GM19438 (cell line): ENCODE measurements at regions not wholly inside any gene's neighbourhood (a gene's known extent, or its start where the extent isn't known, plus 50 kb on each side); places are given as distances from the start of the nearest gene placed in this dataset.
"Not testable (repeated sequence)": the region's sequence is repeated elsewhere in the genome, so short reads cannot be mapped to it uniquely, and the experiment has no call there.

Experiments
- ATAC-seq: cut with Tn5 transposase; IDR thresholded peaks from one replicate; pipeline ENCODE4 v1.9.1; 2021; ENCODE audit warnings: low read depth; ENCODE audit not compliant: unreplicated experiment

DNA sequence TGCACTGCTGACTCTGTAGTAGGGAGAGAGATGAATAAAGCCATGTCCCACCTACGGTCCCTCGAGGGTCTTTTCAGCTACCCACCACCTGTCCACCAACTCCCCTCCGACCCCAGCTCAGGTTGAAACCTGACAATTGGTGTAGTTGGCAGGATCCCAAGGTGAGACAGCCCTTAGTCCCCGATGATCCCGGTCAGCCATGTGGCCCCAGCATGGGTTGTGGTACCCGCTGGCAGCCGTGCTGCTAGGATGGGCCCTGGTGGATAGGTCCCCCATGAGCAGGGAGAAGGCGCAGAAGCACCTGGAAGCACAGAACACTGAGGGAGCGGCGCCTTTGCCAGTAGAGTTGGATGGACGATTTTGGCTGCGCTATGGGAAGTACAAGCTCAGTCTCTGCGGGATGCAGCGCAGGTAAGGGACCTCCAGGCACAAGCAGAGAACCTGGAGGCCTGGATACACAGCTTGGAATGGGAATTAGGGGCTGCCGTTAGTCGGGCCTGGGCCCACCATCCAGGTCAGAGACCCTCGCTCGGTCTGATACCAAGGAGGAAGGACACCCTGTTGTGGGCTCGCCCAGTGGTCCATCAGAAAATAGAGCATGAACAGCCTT, 694.6 kb upstream of the AGA start:
- ATAC-seq: no peak

DNA sequence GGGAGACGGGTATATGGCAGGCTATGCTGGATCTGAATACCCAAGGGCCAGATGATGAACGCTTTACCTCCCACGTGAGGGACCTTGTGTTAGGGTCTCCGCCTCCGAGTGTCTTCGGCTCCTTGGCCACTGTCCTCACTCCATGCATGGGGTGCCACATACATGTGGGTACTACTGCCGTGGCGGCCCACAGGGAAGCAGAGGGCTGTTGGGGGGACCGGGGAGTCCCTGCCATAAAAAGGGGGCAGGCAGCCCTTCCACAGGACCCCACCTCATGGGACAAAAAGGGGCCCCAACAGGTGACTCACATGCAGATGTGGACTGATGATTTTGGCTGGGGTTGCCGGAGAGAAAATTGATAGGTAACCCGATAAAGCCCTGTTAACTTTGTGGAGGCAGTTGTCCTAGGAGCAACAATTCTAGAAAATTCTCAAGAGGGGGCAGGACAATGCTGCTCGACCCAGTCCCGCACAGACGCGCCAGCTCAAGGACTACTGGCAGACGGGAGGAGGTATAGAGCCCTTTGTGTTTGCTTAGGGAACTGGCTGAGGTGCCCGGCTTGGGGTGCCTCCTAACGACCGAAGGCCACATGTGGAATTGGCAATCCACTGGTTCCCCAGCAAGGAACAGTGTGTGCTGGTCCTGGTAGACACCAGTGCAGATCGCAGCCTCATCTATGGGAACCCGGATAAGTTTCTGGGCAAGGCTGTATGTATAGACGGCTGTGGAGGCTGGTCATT, 695.7 kb upstream of the AGA start:
- ATAC-seq: no peak

DNA sequence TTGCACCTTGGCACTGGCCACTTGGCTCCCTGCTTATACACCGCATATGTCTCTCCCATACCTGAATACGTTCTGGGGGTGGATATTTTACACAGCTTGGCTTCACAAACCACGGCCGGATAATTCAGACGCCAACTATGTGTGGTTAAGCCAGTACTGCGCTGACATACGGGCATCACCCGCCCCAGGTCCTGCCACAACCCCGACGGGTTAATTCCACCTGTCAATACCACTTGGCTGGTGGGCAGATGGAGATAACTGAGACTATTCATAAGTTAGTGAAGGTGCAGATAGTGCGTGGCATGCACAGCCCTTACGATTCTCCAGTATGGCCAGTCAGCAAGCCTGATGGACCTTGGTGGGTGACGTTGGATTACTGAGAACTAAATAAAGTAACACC, 696.3 kb upstream of the AGA start:
- no peak for ATAC-seq

DNA sequence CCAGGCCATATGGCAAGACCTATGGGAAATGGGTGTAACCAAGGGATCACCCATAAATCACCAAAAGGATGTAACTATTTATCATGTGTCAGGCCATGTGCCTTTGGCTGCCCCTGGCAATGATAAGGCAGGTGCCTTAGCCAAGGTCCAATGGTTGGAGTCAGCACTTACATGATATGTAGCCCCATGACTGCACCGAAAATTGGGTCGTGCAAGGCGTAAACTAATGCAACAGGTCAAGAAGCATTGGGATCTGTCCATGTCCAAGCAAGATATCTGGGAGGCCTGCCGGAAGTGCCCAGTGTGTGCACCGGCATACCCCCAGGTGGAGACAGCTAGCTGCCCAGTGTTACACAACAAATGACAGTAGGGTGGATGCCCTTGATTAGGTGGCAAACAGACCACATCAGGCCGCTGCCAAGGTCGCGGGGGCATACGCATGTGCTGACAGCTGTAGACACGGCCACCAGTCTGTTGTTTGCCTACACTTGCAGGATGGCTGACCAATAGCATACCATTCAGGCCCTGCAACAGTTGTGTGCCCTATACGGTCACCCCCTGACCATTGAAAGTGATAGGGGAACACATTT, 698.2 kb upstream of the AGA start:
- ATAC-seq: no peak

DNA sequence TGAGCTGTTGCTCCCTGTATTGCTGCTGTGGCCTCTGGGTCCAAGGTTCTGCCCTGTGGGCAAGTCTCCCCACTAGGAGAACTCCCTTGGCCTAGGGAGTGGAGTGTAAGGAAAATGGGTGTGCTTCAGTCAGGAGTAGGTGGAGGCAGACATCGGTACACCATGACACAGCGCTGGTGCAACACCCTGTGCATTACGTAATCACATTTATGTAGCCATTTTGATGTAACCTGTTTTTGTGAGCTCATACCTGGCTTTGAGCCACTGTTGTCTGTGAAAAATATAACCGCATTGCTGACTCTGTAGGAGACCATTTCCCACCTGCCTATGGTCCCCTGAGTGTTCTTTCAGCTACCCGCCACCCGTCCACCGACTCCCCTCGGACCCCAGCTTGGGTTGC, 700.5 kb upstream of the AGA start:
- no peak for ATAC-seq

DNA sequence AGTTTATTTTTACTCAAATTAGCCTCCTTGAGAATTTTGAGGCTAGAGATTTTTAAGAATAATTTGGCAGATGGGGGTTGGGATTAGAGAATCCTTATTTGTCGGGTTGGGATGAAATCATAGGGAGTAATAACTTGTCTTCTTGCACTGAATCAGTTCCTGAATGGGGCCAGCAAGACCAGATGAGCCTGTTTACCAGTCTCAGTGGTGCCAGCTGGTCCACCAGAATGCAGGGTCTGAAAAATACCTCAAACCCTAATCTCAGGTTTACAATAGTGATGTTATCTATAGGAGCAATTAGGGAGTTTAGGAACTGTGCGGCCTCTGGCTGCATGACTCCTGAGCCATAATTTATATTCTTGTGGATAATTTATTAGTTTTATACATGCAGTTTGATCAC, 705.9 kb upstream of the AGA start:
- no peak for ATAC-seq

DNA sequence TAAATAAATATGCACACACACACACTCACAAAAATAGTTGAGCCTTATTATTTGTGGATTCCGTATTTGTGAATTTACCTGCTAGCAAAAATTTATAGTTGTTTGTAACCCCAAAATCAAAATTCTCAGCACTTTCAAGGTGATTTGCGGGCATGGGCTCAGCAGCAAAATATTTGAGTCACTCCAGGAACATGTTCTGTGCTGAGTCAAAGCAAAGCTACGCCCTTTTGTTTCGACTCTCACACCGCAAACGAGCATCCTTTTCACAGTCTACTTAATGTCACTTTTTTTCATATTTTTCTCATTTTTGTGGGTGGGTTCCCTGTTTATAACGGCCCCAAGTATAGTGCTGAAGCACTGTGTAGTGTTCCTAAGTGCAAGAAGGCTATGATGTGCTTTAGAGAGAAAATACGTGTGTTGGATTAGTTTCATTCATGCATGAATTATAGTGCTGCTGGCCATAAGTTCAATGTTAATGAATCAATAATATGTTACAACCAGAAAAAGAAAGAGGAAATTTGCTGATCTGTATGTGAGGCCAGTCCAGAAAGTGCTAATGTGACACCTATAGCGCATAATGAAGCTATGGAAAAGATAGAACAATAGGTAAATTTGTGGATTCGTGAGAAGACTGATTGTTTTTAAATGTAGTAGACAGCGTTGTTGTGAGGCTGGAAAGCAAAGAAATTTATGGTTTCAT, 723.2 kb upstream of the AGA start:
- no peak for ATAC-seq

DNA sequence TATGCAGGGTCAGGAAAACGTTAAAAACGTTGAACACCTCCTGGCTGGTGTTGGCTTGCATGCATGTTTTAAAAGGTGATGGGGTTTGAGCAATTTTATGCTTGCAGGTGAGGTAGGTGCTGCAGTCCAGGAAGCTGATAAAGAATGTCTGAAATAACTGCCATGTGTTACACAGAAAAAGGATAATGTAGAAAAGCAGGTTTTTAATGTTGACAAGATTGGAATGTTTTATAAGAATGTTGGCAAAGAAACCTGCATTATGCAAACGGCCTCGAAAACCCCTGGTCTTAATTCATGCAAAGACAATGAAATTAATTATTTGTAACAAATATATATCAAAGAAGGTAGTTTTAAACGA, 723.7 kb upstream of the AGA start:
- ATAC-seq: no peak

DNA sequence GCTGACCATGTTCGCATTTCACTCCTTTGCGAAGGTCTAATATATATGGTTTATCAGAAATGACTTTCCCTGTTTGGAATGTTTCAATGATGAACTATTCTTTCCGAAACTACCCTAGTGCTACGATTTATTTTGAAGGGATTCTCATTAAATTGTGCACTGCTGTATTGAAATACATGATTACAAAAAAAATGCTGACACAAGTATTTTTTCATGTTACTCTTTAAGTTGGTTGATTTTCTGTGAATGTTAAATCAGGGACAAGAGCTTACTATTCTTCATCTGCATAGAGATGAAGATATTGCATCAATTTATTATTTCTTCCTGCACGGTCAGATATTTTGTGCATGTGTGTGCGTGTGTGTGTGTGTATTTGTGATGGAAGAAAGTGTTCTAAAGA, 731.5 kb upstream of the AGA start:
- ATAC-seq: no peak

DNA sequence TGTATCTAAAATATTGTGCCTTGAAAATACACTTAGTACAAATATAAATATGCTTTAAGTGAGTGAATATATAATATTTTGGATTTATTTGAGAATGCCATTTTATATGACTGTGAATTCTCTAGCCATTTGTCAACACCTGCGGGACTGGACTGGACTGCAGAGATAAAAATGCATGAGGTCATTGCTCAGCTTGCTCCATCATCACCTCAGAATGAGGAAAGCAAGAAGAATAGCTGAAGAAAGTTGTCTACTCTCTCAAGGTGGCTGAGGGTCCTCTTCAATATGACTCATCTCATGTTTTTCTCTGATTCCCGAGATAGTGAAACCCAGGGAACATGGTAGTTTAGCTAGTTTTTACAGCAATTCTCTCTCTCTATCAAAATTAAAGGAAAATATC, 732.5 kb upstream of the AGA start:
- ATAC-seq: no peak

DNA sequence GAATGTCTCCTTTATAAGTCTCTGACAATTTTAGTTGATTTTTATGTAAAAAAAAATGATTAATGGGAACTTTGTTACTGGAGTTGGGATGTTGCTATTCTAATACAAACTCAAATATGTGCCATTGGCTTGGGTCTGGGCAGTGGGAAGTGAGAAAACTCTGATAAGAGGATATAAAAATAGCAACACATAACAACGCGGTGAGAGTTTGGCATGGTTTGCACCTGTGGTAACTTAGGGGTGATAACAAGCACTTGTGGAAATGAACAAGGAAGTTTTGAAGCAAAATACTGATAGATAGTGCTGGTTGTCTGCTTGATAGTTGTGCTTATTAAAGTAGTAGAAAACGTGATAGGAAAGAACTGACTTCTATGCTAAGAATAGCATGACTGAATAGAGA, 743.3 kb upstream of the AGA start:
- ATAC-seq: no peak

DNA sequence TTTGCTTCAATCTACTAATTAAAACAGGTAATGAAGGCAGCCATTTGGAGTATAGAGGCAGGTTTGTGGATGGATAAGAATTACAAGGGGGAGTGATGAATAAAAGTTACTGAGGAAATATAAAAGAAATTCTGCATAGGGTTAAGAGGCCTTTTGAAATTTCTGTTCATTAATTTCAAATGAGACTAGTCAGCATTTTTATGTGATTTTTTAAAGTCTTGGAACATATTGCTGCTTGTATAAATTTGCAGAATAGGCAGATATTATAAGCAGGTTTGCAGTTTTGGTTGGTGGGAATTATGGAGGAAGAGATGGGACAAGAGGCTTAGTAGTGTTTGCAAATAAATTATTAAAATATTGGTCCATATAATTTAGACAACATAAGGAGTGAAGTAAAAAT, 750.4 kb upstream of the AGA start:
- no peak for ATAC-seq

DNA sequence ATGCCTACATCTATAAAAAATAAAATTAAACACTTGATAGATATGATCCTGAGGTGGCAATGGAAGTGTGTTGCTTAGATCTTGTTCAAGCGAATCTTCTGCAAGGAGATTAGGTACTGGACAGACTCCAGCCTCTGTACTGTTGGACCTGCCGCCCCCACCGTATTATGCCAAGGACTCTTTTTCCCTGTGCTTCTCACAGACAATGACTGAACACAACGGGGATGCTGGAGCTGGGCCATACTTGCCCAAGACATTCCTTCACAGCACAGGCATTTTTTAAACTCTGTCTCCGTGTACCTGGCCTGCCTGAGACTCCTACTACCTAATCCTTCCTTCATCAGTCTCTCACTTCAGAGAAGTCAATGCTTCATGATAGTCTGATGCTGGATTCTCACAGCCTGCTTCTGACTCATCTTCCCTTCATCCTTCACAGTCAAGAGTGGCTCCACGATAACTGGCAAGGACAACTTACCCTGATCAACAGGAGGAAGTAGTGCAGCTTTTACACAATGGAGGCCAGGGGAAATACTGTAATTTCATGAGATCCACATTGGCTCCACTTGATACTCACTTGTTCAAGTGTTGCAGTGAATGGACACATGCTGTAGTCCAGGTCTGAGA, 754.6 kb upstream of the AGA start:
- no peak for ATAC-seq

DNA sequence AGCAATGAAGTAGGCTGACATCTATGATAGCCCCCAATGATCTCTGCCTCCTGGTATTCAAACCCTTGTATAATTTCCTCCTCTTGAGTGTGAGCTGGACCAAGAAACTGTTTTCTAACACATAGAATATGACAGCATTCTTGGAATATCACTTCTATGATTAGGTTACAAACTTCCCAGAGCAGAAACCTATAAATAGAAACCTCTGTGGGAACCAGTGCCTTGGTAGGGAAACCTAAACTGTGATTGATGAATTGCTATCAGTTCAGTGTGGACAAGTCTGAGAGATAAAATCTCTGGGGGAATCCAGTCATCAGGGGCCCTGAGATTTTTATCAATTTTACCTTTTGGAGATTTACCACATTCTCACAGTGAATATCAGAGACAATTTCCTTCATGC, 756.5 kb upstream of the AGA start:
- ATAC-seq: no peak

DNA sequence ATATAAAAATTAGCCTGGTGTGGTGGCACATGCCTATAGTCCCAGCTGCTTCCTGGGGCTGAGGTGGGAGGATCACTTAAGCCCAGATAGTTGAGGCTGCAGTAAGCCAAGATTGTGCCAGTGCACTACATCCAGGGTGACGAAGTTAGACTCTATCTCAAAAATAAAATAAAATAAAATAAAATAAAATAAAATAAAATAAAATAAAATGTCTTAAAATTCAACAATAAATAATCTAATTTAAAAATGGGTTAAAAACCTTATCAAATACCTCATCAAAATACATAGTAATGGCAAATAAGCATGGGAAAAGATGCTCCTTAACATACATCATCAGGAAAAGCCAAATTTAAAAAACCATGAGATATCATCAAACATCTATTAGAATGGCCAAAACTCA, 760.2 kb upstream of the AGA start:
- ATAC-seq: no peak

DNA sequence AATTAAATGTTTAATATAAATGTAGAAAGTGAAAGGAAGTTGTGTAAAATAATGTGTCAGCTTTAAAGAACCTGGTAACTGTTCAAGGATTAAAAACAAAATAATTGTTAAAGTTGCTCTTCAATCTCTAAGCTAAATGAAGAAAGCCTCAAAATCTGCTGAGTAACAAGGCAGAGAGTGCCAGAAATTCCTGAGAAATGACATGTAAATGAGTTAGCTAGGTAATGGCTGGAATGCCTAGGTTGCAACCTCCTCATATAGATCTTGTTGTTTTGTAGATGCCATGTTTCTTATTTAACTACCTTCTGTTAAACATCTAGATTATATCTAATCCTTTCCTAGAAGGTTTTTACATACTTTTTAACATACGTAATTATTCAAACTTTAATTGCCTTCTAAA, 763.6 kb upstream of the AGA start:
- no peak for ATAC-seq

DNA sequence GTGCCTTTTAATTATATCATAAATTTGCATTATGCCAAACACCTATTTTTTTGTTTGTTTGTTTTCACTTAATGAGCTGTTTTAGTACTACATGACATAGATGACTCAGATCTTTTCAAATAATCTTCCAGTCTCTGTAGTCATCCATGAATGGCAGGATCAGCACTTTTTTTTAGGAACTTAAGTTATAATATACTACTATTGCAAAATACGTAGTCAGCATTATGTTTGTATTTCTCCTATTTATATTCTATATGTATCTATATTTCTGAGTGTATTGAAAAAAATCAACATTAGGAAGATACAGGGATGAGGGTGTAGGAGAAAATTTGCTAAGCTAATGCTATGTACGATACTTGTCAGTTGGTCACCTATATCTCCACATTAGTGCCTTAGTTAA, 773.1 kb upstream of the AGA start:
- ATAC-seq: no peak

DNA sequence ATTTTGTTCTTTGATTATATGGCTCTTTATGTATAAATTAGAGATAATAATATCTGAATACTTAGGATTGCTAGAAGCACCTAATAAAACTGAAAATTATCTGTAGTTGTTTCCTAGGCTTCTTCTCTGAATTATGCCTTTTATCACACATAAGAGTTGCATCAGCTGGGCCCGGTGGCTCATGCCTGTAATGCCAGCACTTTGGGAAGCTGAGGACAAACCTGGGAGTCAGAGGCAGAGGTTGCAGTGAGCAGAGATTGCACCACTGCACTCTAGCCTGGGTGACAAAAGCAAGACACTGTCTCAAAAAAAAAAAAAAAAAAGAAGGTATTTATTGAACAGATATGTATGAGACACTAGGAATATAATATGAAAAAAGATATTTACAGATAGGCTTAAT, 773.5 kb upstream of the AGA start:
- no peak for ATAC-seq

DNA sequence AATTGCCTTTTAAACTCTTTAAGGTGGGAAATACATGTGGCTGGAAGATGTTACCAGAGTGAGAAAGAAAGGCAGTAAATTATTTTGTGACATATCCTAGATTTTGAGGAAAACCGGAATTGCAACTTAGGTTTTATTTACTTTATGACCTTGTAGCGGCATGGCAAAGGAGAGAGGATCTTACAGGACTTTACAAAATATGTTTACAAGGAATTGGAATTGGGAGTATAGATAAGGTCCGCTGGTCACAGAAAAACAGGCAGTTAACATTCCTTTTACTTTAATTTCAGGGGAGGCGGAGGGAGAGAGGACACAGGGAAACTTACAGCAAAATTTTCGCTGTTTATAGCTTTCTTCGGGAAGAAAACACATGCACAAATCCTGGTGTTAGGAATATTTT, 784.2 kb upstream of the AGA start:
- ATAC-seq: not testable (repeated sequence)

DNA sequence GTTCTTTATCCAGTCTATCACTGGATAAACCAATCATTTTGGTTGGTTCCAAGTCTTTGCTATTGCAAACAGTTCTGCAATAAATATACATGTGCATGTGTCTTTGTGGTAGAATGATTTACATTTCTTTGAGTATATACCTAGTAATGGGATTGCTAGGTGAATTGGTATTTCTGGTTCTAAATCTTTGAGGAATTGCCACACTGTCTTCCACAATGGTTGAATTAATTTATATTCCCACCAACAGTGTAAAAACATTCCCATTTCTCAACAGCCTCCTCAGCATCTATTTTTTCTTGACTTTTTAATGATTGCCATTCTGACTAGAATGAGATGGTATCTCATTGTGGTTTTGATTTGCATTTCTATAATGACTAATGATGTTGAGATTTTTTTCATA, 791.7 kb upstream of the AGA start:
- ATAC-seq: no peak

DNA sequence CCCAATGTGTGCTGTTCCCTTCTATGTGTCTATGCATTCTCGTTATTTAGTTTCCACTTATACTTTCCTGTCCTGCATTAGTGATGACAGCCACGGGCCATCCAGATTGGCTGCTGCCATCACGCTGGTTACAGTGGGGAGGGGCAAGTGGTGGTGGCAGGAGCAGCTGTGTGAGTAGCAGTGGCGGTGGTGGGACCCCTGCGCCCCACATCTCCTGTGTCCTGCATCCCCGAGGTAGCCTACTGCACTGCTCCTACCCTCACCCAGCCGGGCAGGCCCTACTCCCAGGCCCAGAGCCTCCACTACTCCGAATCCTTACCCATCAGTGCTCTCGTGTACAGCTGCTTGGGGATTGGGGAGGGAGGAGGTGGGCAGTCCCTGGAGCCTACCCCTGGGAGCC, 798.7 kb upstream of the AGA start:
- no peak for ATAC-seq
